GM06990 (cell line): ENCODE measurements at regions not wholly inside any gene's neighbourhood (a gene's known extent, or its start where the extent isn't known, plus 50 kb on each side); places are given as distances from the start of the nearest gene placed in this dataset.

Experiments used
- DNase-seq: peaks from one replicate; pipeline ENCODE4 v3.0.0-alpha.2; 2011; ENCODE audit not compliant: insufficient read length; ENCODE audit errors: extremely low read depth
- H3K27me3 ChIP-seq: replicated peaks from 2 replicates; pipeline ENCODE4 v1.6.0; 2011; ENCODE audit warnings: low read length; ENCODE audit not compliant: control insufficient read depth, insufficient read depth
- H3K36me3 ChIP-seq: 2 replicates; pipeline ENCODE4 v1.5.1; 2011; ENCODE audit warnings: low read length; ENCODE audit not compliant: control insufficient read depth, insufficient read depth
- H3K4me3 ChIP-seq: replicated peaks from 2 replicates; pipeline ENCODE4 v1.5.1; 2011; ENCODE audit warnings: low read depth, mild to moderate bottlenecking, control low read depth, low read length
- CTCF ChIP-seq: IDR thresholded peaks from 2 replicates; pipeline ENCODE4 v1.5.1; 2011; ENCODE audit warnings: low read length, control low read depth, mild to moderate bottlenecking, inconsistent platforms; ENCODE audit not compliant: insufficient read depth, poor library complexity, severe bottlenecking

- no peak for TF ChIP-seq CTCF
- no peak for DNase-seq
- Histone ChIP-seq H3K36me3 (no peaks in the 10 kb centered on the region), H3K4me3 (no peak overlapping the region), H3K27me3 (no peaks in the 10 kb centered on the region)
Measured at GRCh38 chr2:204129591-204130294, 193.2 kb downstream of the ICOS start.

GRCh38 chr2:204131621-204132020, 195.1 kb downstream of the ICOS start:
- no peaks in the 10 kb centered on the region for H3K36me3 ChIP-seq
- no peak overlapping the region for H3K4me3 ChIP-seq
- DNase-seq, result no peak
- TF ChIP-seq CTCF, result no peak
- no peaks in the 10 kb centered on the region; the same call in none of the 2 replicates for H3K27me3 ChIP-seq

GRCh38 chr2:204133476-204133875, 196.9 kb downstream of the ICOS start:
- DNase-seq, result no peak
- no peaks in the 10 kb centered on the region; the same call in none of the 2 replicates for H3K27me3 ChIP-seq
- H3K4me3 ChIP-seq, result no peak overlapping the region
- H3K36me3 ChIP-seq, result no peaks in the 10 kb centered on the region
- TF ChIP-seq CTCF, result no peak

GRCh38 chr2:204134421-204134820, 197.9 kb downstream of the ICOS start:
- DNase-seq, result no peak
- no peaks in the 10 kb centered on the region; the same call in none of the 2 replicates for H3K27me3 ChIP-seq
- no peak for TF ChIP-seq CTCF
- no peaks in the 10 kb centered on the region for H3K36me3 ChIP-seq
- no peak overlapping the region for H3K4me3 ChIP-seq

GRCh38 chr2:204135752-204136151, 199.2 kb downstream of the ICOS start:
- Histone ChIP-seq H3K4me3 (no peak overlapping the region), H3K27me3 (no peaks in the 10 kb centered on the region; the same call in none of the 2 replicates)
- no peak for TF ChIP-seq CTCF

More at GRCh38 chr2:204135752-204136151, 199.2 kb downstream of the ICOS start:
- no peak for DNase-seq
- no peaks in the 10 kb centered on the region for H3K36me3 ChIP-seq
